ENCODE measurements at regions not wholly inside any gene's neighbourhood (a gene's known extent, or its start where the extent isn't known, plus 50 kb on each side); places are given as distances from the start of the nearest gene placed in this dataset.

DNA sequence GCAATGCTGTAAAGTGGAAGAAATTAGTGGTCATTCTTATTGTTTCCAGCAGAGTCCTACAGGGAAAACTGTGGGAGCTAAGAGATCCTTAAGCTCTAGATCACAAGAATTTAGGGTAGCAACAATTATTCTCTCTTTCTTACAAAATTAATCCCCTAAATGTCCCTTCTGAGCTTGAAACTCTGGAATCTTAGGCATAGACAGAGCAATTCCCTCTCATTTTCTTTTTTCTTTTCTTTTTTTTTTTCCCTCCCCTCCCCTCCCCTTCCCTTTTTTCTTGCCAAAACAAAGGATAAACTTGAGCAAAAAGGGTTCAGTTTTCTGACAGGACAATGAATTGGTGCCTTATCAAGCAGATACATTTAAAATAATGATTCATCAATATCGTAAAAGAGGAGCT is 441.0 kb downstream of the DSC3 start:
- no peak for TF ChIP-seq JUND (IDR thresholded peaks at IDR 0.05; ENCODE audit: low read length)
- no peak for TF ChIP-seq GTF2F1 (IDR thresholded peaks at IDR 0.05; ENCODE audit: borderline replicate concordance, low read depth, low read length)
- TF ChIP-seq, protein P1, sequence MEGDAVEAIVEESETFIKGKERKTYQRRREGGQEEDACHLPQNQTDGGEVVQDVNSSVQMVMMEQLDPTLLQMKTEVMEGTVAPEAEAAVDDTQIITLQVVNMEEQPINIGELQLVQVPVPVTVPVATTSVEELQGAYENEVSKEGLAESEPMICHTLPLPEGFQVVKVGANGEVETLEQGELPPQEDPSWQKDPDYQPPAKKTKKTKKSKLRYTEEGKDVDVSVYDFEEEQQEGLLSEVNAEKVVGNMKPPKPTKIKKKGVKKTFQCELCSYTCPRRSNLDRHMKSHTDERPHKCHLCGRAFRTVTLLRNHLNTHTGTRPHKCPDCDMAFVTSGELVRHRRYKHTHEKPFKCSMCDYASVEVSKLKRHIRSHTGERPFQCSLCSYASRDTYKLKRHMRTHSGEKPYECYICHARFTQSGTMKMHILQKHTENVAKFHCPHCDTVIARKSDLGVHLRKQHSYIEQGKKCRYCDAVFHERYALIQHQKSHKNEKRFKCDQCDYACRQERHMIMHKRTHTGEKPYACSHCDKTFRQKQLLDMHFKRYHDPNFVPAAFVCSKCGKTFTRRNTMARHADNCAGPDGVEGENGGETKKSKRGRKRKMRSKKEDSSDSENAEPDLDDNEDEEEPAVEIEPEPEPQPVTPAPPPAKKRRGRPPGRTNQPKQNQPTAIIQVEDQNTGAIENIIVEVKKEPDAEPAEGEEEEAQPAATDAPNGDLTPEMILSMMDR (IDR thresholded peaks at IDR 0.05; ENCODE audit: control extremely low read depth in 1 of 3, insufficient read depth in 1 of 3, low read depth in 1 of 3, low read length in 3 of 3) = no peak
- no peak for TF ChIP-seq EGR1 (IDR thresholded peaks at IDR 0.05; ENCODE audit: borderline replicate concordance, low read depth, low read length)
